Glomerular endothelial cell (primary cell): ENCODE measurements at regions not wholly inside any gene's neighbourhood (a gene's known extent, or its start where the extent isn't known, plus 50 kb on each side); places are given as distances from the start of the nearest gene placed in this dataset.

Experiments
- DNase-seq: peaks from one replicate; pipeline ENCODE4 v3.0.0-alpha.2; 2011; ENCODE audit warnings: low read depth, low spot score; ENCODE audit errors: extremely low read depth

DNA sequence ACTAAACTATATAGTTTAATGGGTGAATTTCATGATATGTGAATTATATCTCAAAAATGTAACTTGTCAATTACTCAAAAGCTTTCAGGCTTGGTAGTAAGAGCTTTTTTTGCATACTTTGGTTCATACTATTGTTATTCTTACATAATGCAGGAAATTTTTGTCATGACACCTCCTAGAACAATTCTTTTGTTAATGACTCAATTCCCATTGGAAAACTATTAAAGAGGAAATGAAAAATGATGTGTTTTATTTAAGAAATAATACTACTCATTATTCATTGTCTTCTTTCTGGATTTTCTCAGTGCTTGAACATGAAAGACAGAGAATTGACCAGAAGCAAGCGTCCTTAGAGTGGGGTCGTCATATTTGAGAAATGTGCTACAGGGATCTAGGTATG, 196.4 kb upstream of the KCNJ16 start:
- DNase-seq, result no peak

DNA sequence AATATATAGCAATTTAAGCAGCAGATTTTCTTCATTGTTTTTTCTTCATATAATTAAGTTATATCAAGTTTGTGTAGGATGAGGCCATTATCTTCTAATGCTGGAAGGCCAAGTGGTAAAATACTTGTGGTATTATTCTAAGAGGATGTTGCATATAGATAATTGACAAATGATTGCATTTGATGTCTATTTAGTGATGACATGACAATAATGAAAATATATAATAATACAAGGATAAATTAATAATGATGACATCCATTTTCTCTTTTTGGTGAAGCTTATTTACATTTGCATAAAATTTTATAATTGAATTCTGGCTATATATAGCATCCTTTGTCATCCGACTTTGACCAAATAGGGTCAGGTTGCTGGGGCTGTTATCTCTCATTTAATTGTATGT, 195.4 kb upstream of the KCNJ16 start:
- DNase-seq, result no peak

DNA sequence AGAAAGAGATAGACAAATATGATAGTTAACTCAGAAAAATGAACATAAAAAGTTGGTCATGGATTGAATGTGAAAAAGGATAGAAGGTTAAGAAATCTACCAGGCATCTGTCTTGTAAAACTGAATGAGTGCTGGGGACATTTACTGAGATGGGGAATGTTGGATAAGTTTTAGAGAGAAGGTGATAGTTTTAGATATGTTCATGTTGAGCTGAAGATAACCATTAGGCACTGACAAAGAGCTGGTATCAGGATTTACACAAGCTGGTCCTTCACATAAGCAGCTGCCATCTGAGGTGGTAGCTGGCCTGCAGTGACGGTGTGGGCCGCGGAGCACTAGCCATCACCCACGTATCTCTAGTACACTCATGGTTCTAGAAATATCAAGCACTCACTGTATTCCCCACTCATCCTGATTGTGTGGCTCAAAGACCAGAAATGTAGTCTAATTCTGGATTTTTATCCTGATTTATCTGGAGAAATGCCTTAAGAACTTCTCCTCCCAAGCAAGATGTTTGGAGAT, 194.4 kb upstream of the KCNJ16 start:
- no peak for DNase-seq

- DNase-seq, result no peak
Observed at GRCh38 chr17:69882281-69882680, 192.7 kb upstream of the KCNJ16 start.

DNA sequence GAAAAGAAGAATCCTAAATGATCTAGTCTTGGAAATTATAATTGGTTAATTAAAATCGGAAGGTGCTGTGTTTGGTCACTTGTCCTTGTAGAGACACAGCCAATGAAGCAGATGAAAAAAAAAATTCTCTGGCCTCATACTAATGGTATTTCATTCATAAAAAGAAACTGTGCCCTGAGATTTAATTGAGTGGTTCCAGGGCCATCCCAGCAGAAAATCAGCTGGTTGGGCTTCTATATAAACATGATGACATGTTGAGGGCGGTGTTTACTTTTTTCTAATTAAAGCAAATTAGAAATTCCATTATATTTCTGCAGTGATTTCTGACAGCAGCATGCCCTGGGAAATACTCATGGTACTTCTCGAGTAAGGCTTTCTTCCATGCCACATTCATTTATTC, 191.9 kb upstream of the KCNJ16 start:
- no peak for DNase-seq

DNA sequence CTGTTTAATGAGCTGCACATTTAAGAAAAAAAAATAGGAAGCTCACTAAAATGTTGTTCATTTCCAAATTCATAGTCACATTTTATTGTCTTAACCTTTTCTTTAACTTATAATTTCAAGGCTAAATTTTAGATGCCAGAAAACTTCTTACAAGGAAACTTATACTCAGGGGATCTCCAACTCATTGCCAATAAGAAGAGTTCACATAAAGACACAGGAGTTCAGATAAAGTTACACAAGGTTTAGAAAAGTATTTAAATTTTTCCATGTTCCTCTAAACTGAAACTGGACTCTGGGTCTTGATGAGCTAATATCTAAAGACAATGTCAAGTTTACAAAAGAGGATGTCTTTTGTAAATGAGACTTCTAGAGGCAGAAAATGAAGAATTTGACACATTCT, 190.7 kb upstream of the KCNJ16 start:
- DNase-seq, result no peak

DNA sequence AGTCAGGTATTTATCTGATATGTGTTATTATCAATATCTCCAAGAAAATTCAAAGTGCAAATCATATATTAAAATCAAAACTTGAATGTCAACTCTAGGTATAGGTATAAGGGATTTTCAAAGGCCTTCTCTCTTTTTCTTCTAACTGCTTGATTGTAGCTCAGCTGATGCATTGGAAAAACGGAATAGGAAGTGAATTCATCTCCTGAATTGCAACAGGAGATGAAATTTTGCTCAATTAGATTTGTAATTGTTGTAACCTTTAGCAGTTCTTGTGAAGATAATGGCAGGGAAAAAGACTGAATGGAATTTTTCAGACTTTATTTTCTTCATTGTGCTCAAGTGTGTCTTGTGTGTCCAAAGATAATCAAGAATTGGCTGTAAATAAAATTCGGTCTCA, 190.2 kb upstream of the KCNJ16 start:
- no peak for DNase-seq

- DNase-seq, result no peak
Observed at GRCh38 chr17:69898601-69899000, 176.4 kb upstream of the KCNJ16 start.

DNA sequence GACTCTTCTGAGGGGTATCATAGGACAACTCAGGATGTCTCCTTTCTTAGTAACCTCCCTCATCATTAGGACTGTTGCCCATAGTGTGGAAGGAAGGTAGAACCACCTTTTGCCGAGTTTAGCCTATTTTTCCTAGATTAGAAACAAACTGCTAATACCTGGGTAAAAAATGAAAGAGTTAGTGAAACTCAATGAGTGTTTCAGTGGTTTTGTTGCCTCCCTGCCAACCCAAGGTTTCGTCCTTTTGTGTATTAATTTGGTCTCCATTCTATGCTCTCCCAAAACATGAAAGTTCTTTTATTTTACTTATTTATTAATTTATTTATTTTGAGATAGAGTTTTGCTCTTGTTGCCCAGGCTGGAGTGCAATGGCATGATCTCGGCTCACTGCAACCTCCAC, 174.9 kb upstream of the KCNJ16 start:
- no peak for DNase-seq

DNA sequence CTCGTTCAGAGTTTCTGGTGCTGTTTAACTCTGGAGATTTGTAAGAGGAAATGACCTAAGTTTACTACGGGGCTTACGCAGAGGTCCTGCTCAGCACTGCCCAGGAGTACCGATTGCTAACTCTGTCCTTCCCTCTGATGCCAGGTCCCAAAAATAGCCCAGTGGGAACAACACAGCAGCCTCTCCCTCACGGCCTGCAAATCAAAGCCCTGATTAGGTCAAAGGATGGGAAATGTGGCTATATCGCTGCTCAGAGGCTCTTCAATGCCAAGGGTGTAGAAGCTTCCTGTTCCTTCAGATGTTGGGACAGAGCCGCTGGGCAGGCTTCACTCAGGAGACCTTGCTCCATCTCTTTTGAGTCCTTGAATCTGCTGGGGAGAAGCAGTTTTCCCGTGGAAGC, 174.2 kb upstream of the KCNJ16 start:
- no peak for DNase-seq

- DNase-seq, result no peak
Observed at GRCh38 chr17:69906306-69906705, 168.7 kb upstream of the KCNJ16 start.

DNA sequence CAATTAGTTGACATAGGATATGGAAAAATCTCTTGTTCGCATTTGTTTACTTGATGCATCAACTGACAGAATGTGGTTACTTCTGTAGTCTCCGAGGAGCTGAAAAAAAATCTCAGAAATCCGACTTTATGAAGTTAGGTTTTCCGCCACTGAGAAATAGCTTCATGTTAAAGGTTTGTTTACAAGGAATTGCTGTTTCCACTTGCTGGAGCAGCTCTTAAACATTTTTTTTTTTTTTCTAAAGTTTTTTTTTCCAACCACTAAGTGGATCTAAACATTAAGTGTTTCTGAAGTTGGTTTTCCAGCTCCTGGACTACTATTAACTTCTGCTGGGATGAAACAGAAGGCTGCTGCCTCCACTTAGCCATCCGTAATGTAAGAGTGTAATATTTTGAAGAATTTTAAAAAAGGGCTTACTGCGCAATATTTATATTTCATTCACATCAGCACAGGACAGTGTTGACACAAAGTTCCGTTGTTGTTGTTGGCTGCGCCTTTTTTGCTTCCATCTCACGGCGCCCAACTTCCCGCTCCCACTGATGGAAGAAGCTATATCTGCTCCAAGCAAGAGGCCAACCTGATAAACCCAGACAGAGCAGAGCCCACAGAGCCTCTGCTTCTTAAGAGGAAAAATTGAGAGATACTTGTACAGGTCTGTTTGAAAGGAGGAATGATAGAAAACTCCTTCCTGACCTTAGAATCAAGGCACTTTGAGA, 167.7 kb upstream of the KCNJ16 start:
- no peak for DNase-seq

DNA sequence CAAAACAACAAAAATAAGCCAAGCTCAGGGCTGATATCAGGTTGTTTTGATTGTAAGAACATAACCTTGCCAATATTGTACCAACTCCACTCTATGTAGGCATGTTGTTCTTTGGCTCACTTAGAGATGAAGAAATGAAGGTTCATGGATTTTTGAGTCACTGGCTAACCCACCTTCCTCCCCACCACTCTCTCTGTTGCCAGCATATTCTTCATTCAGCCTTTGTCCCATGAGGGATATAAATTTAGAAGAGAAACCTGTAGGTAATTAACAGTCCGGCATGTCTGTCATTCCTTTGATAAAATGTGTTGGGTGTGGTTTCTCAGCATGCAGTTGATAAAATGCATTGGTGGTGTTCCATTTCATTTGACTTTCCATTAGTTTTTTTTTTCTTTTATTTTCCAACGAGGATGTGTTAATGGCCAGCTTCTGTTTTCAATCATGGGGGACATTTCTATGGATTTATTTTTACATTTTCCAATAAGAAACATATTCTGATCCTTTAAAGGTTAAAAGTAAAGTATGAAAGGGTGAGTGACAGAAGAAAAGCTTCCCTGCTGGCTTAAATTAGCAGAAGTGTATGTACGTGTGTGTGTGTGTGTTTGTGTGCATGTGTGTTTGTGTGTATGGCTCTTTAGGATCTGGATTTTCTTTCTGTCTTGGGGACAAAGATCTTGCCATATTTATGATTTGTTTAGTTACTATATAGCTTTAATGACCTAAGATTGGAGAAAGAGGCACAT, 166.2 kb upstream of the KCNJ16 start:
- DNase-seq, result no peak

DNA sequence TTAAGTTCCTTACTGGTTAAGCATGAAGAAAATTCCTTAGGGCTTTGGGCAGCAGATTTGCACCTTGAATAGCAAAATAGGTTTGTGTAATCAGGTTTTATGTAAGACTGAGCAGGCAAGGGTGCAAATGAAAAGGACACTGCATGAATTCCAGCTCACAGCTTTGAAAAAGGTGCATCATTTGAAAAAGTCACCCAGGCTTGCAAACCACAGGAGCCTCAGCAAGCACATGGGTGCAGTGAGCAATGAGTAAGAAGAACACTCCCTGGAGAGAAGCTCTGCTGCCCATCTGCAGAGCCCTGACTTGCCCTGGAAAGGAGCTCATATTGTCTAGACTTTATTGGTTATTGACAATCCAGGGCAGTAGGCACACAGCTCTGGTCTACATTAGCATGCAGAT, 165.6 kb upstream of the KCNJ16 start:
- DNase-seq, result no peak

DNA sequence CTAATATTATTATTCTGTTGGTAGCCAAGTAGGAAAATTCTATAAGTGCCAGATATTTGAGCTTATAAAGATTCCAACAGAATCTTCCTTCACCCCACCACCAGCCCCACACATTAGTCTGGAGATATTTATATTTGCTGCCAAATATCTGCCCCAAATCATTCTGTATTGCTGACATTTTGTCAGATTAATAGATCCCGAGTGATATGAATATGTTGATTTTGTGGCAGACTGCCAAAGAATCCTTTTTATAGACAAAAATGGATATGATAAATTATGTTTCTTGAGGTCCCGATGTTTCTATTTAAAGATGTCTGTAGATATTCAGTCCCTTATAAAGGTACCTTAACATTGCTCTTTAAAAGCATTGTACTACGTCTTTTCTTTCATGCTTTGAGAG, 162.2 kb upstream of the KCNJ16 start:
- DNase-seq, result no peak

GRCh38 chr17:69913216-69913615, 161.8 kb upstream of the KCNJ16 start:
- no peak for DNase-seq

DNA sequence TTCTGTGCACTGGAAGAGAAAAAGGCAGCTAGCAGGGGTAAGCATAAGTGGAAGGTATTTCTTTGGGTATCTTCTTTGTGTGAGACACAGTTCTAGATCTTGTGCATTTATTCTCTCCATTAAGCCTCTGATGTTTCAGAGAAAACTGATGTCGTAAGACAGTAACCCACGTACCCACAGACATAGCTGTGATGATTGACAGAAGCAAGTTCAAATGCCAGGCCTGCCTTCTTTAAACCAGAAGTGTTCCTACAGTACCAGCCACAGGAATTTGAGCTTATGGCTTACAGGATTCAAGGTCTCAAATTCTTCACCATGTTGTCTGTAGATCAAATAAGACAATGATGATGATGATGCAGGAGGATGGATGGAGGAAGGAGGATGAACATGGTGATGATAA, 161.4 kb upstream of the KCNJ16 start:
- no peak for DNase-seq

DNA sequence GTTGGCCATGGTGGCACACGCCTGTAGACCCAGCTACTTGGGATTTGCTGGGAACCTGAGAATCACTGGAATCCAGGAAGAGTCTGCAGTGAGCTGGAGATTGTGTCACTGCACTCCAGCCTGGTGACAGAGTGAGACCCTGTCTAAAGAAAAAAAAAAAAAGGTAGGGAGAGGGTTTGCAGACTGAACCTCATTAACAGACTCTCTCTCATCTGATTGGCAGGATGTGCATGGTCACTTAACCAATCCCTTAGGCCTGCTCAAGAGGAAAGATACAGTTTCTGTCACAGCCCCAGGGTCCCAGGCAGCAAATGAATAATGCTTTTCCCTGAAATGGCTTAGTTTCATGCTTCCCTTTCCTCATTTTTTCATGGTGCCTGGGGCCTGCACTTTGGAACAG, 160.5 kb upstream of the KCNJ16 start:
- no peak for DNase-seq

DNA sequence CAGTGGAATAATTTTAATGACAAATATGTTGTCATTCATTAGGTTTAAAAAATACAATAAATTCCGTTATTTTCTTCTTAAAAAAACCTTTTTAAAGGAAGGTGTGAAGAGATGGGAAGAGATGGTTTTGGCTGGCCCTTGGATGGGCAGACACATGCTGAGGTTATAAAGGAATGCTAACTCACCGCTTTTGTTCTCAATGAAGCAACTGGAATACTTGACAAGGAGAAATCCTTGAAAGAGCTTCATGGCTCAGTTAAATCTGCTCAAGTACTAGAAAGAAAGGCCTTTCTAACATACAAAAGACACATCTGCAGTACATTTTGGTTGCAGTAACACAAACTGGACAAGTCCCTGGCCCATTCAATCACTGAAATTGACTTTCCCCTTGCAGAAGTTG, 158.3 kb upstream of the KCNJ16 start:
- no peak for DNase-seq

DNA sequence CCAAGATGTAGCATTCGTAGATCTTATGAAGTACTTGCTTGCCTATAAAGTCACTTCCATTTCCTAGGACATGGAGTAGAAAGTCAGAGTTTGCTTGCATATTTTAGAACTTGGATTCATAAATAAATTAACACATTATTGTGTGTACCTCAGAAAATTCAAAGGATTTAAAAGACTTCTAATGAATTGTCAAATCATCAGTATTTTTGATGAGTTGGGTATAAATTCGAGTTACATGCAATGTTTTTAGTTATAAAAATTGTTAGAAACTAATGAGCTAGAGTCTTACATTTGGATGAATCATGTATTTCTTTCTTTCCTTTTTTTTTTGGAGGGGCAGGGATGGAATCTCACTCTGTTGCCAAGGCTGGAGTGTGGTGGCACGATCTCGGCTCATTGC, 156.9 kb upstream of the KCNJ16 start:
- no peak for DNase-seq

DNA sequence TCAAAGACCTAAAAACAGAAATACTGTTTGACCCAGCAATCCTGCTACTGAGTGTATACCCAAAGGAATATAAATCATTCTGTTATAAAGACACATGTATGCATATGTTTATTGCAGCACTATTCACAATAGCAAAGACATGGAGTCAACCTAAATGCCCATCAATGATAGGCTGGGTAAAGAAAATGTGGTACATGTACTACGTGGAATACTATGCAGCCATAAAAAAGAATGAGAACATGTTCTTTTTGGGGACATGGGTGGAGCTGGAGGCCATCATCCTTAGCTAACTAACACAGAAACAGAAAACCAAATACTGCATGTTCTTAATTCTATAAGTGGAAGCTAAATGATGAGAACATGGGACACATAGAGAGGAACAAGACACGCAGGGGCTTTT, 155.2 kb upstream of the KCNJ16 start:
- DNase-seq, result no peak

DNA sequence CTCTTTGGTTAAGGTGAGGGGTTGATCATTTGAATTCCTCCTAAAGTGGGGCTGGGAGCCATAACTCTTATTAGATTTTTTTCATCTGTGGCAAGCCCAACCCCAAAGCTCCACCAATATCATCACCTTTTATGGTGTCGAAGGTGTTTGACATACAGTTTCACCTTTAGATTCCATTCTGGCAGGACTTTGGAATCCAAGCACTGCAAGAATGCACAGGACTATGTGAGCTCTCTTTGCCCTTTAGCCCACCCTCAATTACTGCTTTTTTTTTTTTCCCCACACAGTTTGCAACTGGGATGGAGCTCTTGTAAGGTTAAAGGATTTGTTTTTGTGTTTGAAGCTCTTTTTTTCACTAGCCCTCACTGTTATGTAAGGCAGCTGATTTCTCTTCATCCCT, 154.0 kb upstream of the KCNJ16 start:
- DNase-seq, result no peak
